GM18873 (cell line): ENCODE measurements at regions not wholly inside any gene's neighbourhood (a gene's known extent, or its start where the extent isn't known, plus 50 kb on each side); places are given as distances from the start of the nearest gene placed in this dataset.

Source experiments
- ATAC-seq: cut with Tn5 transposase; IDR thresholded peaks from one replicate; pipeline ENCODE4 v1.9.1; 2021; ENCODE audit warnings: mild to moderate bottlenecking, moderate library complexity, moderate number of reproducible peaks; ENCODE audit not compliant: unreplicated experiment, low FRiP score

DNA sequence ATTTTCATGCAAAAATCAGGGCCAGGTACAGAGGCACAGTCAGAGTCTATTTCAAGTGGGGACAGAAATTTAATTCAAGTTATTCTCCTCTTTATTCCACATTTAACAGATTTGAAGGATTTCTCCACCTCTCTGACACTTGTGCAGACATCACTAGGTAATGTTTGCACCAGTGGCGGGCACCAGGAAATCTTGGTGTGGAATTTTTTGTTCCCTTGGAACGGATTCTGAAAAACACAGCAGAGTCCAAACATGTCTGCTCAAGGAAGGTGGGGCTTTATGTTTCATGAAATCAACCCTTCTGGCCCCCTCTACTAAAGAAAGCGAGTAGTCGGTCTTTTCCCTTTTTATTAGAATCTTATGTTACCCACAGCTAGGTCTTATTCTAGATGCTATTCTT, 271.2 kb upstream of the MDFIC2 start:
- no peak for ATAC-seq

DNA sequence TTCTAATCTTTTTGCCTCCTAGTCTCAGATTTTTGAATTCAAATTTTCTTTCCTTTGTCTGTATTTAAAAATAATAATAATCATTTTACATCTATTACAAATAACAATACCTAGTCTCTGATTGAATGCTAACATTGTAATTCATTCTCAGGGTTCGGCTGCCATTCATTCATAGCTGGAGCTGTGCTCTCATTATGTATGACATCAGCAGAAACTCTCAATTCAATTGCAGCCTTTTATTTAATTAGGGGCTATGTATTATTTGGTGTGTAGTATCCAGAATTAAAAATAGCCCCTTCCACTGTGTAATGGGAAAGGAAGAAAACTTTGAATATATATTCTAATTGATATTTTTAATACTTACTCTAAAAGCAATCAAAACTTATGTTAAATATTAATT, 270.4 kb upstream of the MDFIC2 start:
- ATAC-seq: no peak

DNA sequence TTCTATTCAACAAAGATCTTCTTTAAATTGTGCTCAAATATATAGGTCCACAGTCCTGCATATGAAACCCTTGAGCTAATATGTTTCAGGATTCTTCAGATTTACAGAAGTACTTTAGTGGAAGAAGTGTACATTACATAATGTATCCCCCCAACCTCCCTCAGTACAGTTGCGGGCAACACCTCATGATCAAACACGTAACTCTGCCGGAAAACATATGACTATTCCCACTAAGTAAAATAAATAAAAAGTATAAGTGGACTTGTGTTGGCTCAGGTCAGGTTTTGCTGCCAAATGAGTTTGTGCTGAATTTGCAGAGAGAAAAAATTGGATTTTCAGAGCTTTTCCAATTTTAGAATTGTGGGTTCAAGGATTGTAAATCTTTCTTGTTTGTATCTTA, 267.6 kb upstream of the MDFIC2 start:
- ATAC-seq: no peak

DNA sequence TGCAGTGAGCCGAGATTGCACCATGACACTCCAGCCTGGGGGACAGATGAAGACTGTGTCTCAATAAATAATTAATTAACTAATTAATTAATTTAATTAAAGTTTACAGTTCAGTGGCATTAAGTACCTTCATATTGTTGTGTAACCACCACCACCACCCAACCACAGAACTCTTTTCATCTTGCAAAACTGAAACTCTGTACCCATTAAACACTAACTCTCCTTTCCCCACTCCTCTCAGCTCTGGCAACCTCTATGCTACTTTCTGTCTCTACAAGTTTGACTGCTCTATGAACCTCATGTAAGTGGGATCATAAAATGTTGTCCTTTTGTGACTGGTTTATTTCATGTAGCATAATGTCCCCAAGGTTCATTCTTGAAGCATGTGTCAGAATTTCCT, 259.3 kb upstream of the MDFIC2 start:
- no peak for ATAC-seq

- no peak for ATAC-seq
These were observed 258.1 kb upstream of the MDFIC2 start for GRCh38 chr3:70570584-70570983.

GRCh38 chr3:70568626-70569025, 256.2 kb upstream of the MDFIC2 start:
- no peak for ATAC-seq

GRCh38 chr3:70565861-70566260, 253.4 kb upstream of the MDFIC2 start:
- no peak for ATAC-seq

DNA sequence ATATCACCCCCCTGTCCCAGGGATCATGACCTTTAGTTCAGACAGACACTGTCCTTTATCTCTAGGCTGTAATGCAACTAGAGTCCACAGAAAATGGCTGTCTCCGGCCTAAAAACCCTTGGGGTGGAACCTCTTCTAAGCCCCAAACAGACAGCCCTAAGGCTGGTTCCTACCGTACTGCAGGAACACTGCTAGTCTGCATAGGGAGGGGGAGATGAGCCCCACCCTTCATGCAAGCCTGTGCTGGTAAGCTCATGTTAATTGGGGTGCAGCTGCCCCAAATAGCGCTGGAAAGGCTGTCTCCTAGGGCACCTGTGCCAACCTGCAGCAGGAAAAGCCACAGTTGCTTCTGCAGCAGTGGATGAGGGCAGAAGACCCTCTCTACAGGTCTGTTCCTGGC, 252.1 kb upstream of the MDFIC2 start:
- ATAC-seq: no peak

- no peak for ATAC-seq
These were observed 249.4 kb upstream of the MDFIC2 start for GRCh38 chr3:70561796-70562195.

- ATAC-seq: no peak
These were observed 246.5 kb upstream of the MDFIC2 start for GRCh38 chr3:70558956-70559355.

DNA sequence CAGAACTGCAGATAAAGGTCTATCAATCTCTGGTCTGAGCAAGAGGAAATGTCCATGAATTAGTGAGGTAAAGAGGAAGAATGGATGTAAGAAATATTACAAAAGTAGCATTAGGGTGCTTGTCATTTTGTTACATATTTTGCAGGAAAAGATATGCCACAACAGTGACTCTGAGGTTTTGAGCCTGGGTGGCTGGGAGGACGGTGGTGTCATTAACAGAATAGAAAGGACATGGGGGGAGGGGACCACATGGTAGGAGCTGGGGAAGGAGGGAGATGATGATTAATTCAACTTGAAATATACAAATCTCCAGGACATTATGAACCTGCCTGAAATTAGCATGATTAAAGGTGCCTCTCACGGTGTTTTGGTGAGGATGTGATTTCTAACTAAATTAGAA, 245.5 kb upstream of the MDFIC2 start:
- no peak for ATAC-seq

DNA sequence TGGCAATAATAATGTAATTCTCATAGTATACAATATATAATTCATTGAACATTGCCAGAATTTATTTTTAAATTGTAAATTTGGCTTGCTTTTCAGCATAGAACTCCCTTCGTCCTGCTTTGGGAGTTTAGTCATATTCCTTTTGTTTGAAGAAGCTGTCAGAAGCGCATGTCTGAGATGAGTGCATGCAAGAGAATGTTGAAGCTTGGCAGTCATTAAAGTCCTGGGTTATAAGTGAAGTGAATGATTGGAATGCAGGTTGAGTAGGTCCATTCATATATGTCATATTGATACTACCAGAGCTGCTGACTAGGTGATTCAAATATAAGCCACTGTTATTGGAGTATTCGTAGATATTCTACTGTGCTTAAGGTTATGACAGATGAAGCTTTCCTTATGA, 243.6 kb upstream of the MDFIC2 start:
- no peak for ATAC-seq

DNA sequence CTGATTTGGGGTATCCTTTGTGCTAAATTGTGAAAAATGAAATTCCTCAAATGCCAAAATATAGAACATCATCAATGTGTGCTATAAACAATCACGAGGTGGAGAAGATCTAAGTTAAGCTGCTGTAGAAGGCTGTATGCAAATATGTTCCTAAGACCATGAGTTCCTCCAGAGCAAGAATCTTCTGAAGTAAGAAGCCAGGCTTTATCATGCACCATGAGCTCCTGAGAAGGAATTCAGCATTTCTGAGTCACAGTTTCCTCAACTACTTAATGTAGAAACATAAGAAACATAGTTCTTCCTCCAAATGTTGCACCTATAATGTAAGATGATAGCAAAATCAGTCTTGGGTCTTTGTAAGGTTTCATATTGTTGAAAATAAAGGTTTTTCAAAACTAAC, 241.7 kb upstream of the MDFIC2 start:
- no peak for ATAC-seq

GRCh38 chr3:70550723-70551319, 238.4 kb upstream of the MDFIC2 start:
- ATAC-seq: peak; percentile 83

DNA sequence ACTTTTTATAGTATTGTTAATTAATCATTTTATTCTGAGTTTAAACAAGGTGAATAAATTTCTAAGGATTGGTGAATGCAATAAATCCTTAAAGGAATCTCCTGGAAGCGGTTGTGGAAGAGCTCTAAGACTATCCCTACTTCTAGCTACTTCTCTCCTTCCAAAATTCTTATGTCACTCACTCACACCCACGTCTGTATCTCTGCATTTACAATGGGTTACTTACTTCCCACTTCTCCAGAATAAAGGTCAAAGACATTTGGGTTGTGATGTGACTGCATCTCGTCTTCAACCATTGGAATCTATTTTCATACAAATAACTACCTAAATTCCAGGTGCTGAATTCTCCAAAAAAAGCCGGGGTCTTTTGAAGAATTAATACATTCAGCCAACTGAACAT, 234.2 kb upstream of the MDFIC2 start:
- ATAC-seq: no peak

GRCh38 chr3:70543493-70543892, 231.1 kb upstream of the MDFIC2 start:
- no peak for ATAC-seq

GRCh38 chr3:70539908-70540307, 227.5 kb upstream of the MDFIC2 start:
- ATAC-seq: no peak

DNA sequence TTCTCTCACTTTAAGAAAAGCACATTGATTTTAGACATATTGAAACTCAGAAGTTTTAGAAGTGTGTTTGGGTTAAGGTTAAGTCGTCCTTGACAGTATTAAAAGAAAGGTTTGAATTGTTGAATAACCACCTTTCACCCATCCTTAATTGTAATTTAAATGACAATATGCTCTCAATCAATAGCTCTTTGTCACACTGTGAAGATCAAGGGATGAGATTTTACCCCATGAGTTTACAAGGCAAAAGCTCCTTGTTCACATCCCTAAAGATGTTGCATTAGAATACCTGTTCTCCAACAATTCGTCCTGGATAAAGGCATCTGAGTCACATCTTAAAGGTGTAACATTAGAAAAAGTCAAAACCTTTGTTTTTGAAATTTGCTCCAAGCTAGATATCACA, 220.4 kb upstream of the MDFIC2 start:
- ATAC-seq: no peak

DNA sequence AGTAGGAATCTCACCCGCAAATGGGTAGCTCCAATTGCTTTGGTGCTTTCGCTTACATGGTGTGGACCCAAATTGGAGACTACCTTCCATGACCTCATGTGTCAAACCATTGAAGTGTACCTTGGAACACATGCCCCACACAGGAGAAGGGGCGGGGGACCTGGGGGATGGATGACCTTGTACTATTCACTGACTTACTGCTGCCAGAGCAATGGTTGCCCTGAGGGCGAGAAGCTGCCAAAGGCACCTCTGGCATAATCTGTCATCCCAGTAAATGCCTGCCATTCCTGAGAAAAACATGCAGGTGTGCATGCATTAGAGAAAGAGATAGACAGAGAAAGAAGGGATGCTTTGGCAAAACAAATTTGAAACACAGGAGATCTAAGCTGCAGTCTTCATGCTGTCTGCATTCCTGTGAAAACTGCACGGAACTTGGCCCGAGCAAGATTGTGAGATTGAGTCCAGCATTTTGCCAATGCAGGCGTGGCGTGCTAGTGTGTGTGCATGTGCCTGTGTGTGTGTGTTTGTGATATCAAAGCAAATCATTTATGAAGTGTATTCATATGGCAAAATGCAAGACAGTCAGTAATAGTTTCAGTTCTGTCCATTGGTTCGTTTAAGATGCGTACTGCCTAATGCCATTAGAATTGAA, 219.5 kb upstream of the MDFIC2 start:
- no peak for ATAC-seq

DNA sequence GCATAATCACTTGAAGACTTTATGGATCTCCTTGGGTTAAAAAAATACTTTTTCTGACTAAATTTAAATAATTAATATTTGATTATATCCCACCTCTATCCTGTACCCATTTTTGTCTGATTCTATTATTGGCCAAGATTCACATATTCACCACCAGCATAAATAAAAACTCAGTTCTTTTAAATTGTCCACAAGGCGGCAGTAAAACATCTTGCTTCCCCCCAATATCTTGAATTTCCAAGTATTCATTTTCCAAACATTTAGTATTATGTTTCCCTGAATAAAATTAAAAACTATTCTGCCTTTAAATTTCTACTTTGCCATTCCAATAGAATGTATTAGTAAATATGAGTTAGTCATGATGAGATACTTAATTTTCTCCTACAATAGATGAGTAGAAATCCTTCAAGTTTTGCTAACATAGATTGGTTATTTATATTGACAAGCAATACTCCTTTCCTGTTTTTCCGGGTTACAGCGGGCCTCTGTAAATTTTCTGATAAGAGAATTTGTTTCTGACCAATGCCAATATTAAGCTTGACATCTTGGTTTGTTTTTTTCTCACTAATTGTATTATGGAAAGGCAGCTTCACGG, 218.7 kb upstream of the MDFIC2 start:
- no peak for ATAC-seq

GRCh38 chr3:70530626-70531025, 218.2 kb upstream of the MDFIC2 start:
- no peak for ATAC-seq

GRCh38 chr3:70527026-70527425, 214.6 kb upstream of the MDFIC2 start:
- no peak for ATAC-seq
